ENCODE measurements at regions not wholly inside any gene's neighbourhood (a gene's known extent, or its start where the extent isn't known, plus 50 kb on each side); places are given as distances from the start of the nearest gene placed in this dataset.

GRCh38 chr3:157626817-157627216, 123.6 kb upstream of the VEPH1 start:
- Histone ChIP-seq H2BK12ac (ENCODE audit: insufficient read length, low read depth, low read length) (no peak overlapping the region), H3K27me3 (ENCODE audit: insufficient read depth, low read length) (no peaks in the 10 kb centered on the region), H2BK20ac (ENCODE audit: low read depth, low read length, poor library complexity, severe bottlenecking) (no peak overlapping the region), H3K27ac (ENCODE audit: insufficient read length, low read depth, low read length) (no peak overlapping the region), H4K5ac (ENCODE audit: insufficient read length, low read depth, low read length) (no peak overlapping the region), H2AFZ (ENCODE audit: low read length) (no peak overlapping the region), H2AK5ac (ENCODE audit: insufficient read length, low read length) (no peak overlapping the region), H4K91ac (ENCODE audit: insufficient read length, low read depth, low read length) (no peak overlapping the region), H3K79me2 (ENCODE audit: insufficient read depth, low read length) (no peaks in the 10 kb centered on the region), H3K79me1 (ENCODE audit: insufficient read depth, low read depth, low read length, poor library complexity, severe bottlenecking) (no peaks in the 10 kb centered on the region), H3K4ac (ENCODE audit: low read depth, low read length) (no peak overlapping the region), H2BK120ac (ENCODE audit: low read depth, low read length, poor library complexity, severe bottlenecking) (no peak overlapping the region), H3K4me2 (ENCODE audit: insufficient read depth, insufficient read length, low read length) (no peak overlapping the region), H2BK15ac (ENCODE audit: low read depth, low read length) (no peak overlapping the region), H3K23ac (ENCODE audit: insufficient read length, low read depth, low read length) (no peak overlapping the region), H3K9ac (ENCODE audit: extremely low read depth, insufficient read length, low read length) (no peak overlapping the region), H3K4me1 (ENCODE audit: insufficient read depth, low read length) (no peaks in the 10 kb centered on the region), H4K8ac (replicated peaks; ENCODE audit: insufficient read length, low read depth, low read length) (no peak overlapping the region), H3K18ac (ENCODE audit: insufficient read length, low read depth, low read length) (no peak overlapping the region), H3K23me2 (ENCODE audit: insufficient read length, low read depth, low read length, poor library complexity, severe bottlenecking) (no peaks in the 10 kb centered on the region), H3K56ac (ENCODE audit: insufficient read length, low read depth, low read length) (no peak overlapping the region), H3K9me3 (ENCODE audit: control insufficient read depth, low read depth, low read length) (no peaks in the 10 kb centered on the region), H3K14ac (ENCODE audit: insufficient read depth, low read length) (no peak overlapping the region), H4K20me1 (ENCODE audit: control insufficient read depth, insufficient read depth, insufficient read length) (no peaks in the 10 kb centered on the region), H3T11ph (ENCODE audit: low read length) (no peak overlapping the region), H2BK5ac (ENCODE audit: insufficient read length, low read length) (no peak overlapping the region)
- Mint-ChIP-seq H3K27me3 (ENCODE audit: low read depth) (no peaks in the 10 kb centered on the region; the same call in 1 of the 2 replicates), H3K4me1 (peaks cover 0 to 6% of the 10 kb centered on the region in 2 experiments; a peak in 1 of 4 replicates), H3K4me3 (no peak overlapping the region), H3K9me3 (no peaks in the 10 kb centered on the region), H3K36me3 (ENCODE audit: insufficient read depth in 1 of 3, low read depth in 3 of 3) (no peaks in the 10 kb centered on the region), H3K27ac (no peak overlapping the region)
- TF ChIP-seq CTCF (conservative IDR thresholded peaks at IDR 0.05): no peak
- no peak for DNase-seq
- no CpG with 5 or more reads among the region's 3 CpGs for WGBS (ENCODE audit: extremely low coverage, insufficient read length, low lambda C conversion rate)

Measured in H9 (cell line).